HG02759 (cell line): ENCODE measurements at regions not wholly inside any gene's neighbourhood (a gene's known extent, or its start where the extent isn't known, plus 50 kb on each side); places are given as distances from the start of the nearest gene placed in this dataset.
A peak's percentile ranks its signal among the peaks of the same experiment; 100 is the strongest.
"Not testable (repeated sequence)": the region's sequence is repeated elsewhere in the genome, so short reads cannot be mapped to it uniquely, and the experiment has no call there.

Experiments
- ATAC-seq: cut with Tn5 transposase; IDR thresholded peaks from one replicate; pipeline ENCODE4 v1.9.1; 2021; ENCODE audit warnings: mild to moderate bottlenecking, moderate library complexity; ENCODE audit not compliant: unreplicated experiment

DNA sequence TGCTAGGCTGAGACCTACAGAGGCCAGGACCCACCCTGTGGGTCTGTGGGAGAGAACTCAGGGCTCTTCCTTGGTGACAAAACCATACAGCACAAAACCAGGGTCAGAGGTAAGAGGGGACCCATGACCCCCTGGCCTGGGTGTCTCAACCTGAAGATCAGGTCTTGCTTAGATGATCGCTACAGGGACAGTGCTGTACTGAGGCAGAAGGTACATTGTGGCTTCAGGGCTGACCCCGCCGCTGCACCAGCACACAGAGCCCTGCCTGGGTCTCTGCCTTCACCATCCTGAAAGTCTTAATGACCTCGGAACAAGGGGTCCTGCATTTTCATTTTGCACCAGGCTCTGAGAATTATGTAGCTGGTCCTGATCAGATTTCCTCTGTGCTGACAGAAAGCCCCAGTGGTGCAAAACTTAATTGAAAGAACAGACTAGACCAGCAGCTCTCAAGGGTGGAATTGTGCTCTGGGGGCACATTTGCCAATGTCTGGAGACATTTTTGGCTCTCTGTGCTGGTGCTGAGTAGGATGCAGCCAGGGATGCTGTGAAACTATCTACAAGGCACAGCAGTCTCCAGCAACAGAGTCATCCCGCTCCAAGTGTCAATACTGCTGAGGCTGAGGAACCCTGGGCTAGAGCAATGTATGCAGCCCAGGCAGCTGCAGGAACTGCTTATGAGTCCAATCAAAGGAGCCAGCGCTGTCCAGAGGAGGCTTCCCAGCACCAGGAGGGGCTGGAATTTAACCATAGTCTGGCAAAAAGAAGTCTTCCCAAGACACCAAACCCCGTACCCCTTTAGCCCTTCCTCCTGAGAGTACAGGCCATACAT, 254.9 kb downstream of the ERMARD start:
- no peak for ATAC-seq

- ATAC-seq = no peak
Observed at GRCh38 chr6:170005665-170006064, 254.2 kb downstream of the ERMARD start.

- ATAC-seq = no peak
Observed at GRCh38 chr6:170004585-170005210, 253.3 kb downstream of the ERMARD start.

DNA sequence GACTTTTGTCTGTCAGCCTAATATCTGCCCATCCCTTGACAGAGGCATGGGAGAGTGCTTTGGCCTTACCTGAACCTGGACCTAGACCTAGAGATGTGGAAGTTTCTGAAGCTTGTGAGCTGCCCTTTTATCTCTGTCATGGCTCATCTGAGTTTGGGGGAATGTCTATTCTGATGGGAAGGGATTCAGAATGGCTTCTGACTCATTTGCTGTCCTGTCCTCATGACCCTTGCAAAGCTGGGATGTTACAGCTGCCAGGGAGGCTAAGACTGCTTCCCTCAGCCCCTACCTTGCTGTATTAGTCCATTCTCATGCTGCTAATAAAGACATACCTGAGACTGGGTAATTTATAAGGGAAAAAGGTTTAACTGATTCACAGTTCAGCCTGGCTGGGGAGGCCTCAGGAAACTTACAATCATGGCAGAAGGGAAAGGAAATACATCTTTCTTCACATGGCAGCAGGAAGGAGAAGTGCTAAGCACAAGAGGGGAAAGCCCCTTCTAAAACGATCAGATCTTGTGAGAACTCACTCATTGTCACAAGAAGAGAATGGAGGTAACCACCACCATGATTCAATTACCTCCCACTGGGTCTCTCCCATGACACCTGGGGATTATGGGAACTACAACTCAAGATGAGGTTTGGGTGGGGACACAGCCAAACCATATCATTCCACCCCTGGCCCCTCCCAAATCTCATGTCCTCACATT, 252.2 kb downstream of the ERMARD start:
- ATAC-seq = no peak

GRCh38 chr6:170003027-170003426, 251.6 kb downstream of the ERMARD start:
- ATAC-seq = no peak

DNA sequence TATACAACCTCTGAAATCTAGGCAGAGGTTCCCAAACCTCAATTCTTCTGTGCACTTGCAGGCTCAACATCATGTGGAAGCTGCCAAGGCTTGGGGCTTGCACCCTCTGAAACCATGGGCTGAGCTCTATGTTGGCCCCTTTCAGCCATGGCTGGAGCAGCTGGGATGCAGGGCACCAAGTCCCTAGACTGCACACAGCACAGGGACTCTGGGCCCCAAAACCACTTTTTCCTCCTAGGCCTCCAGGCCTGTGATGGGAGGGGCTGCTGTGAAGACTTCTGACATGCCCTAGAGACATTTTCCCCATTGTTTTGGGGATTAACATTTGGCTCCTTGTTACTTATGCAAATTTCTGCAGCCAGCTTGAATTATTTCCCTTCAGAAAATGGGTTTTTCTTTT, 250.4 kb downstream of the ERMARD start:
- ATAC-seq = not testable (repeated sequence)

DNA sequence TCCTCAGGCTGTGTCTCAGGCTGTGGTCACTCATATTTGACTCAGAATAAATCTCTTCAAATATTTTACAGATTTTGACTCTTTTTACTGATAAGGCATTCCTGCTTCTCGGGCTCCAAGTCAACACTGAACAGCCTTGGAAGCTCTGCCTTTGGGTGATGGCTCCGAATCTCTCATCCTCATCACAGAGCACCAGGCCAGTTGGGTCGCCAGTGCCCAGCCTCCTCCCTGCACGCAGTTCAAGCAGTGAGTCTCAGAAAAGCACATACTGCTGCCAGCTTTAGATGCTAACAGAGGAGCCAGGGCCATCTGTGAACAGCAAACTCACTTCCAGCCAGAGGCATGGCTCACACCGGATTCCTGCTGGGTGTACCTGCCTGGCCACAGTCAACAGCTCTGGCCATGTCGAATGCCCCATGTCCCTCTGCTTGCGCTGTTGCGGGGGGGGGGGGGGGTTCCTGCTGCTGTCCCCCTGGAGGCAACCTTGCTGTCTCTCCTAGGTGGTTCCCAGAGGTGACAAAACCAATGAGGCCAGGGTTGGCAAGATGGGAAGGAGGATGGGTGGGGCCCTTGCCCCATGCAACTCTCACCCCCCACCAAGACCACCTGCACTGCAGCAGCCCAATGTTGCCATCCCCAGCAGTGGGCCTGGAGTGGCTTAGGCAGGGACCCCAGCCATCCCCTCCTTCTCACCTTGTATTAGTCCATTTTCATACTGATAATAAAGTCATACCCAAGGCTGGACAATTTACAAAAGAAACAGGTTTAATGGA, 248.8 kb downstream of the ERMARD start:
- no peak for ATAC-seq

- no peak for ATAC-seq
Observed at GRCh38 chr6:169999367-169999766, 247.9 kb downstream of the ERMARD start.

- ATAC-seq = no peak
Observed at GRCh38 chr6:169998457-169998856, 247.0 kb downstream of the ERMARD start.

DNA sequence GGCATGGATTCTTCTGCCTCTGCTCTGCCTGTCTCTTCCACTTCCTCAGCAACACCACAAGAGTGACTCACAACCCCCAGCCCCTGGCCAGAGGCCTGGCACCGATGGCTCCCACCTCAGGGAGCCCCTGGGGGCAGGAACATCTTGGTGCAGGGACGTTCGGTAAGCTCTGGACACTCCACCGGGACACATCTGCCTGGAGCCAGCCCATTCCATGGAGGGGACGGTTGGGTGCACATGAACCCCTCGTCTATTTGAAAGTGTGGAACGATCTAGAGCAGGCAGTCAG, 246.5 kb downstream of the ERMARD start:
- ATAC-seq = no peak

DNA sequence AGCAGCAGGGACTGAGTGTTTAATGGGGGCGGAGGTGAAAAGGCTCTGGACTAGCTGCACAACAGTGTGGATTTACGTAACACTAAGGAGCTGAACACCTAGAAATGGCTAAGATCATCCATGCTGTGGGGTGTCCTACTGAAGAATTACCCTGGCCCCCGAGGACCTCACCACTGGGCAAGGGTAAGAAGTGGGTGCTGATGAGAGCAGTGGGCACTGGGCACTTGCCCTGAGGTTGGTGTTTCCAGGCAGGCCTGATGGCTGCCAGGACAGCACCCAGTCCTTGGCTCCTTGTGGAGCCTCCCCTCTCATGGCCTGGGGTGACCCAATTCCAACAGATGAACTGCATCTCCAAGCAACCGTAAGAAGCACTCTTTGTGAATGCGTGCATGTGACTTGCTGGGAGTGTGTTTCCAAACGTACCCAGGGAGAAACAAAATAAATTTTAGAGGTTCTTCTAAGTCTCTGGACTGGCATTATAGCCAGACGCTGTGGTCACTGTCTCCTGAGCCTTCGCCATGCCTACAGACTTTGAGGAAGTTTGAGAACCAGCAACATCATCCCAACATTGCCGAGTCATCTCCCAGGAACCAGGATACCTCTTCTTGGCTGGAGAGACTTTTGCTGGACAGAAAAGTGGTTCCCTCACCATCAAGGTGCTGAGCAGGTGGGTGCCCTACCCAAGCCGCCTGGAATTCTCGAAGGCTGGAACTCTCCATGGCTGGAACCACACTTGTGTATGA, 245.9 kb downstream of the ERMARD start:
- no peak for ATAC-seq

DNA sequence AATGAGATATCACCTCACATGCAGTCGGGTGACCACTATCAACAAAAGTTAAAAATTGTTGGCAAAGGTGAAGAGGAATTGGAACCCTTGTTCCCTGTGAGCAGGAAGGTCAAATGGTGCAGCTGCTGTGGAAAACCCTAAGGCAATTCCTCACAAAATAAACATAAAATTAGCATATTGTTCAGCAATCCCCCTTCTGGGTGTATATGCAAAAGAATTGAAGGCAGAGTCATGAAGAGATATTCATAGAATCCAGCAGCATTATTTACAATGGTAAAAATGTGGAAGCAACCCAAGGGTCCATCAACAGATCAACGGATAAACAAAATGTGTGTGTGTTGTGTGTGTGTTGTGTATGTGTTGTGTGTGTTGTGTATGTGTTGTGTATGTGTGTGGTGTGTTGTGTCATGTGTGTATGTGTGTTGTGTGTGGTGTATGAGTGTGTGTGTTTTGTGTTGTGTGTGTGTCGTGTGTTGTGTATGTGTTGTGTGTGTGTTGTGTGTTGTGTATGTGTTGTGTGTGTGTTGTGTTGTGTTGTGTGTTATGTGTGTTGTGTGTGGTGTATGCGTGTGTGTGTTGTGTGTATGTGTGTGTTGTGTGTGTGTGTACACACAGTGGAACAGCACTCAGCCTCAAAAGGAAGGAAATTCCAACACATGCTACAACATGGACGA, 245.1 kb downstream of the ERMARD start:
- no peak for ATAC-seq

DNA sequence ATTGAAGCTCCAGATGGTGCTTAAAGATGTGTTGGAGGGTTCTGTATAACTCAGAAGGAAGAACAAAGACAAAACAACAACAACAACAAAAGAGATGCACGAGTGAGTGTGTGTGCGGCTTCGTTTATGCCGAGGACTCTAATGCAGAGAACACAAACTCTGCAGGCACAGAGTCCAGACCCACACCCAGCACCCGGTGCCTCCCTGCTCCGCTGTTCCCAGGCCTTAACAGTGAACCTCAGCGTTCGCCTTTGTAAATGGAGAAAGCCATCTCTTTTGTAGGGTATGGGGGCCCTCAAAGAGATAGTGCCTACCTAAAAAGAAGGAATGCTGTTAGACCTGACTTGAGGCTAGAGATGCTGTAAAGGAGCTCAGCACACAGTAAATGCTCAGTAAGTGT, 243.3 kb downstream of the ERMARD start:
- no peak for ATAC-seq

DNA sequence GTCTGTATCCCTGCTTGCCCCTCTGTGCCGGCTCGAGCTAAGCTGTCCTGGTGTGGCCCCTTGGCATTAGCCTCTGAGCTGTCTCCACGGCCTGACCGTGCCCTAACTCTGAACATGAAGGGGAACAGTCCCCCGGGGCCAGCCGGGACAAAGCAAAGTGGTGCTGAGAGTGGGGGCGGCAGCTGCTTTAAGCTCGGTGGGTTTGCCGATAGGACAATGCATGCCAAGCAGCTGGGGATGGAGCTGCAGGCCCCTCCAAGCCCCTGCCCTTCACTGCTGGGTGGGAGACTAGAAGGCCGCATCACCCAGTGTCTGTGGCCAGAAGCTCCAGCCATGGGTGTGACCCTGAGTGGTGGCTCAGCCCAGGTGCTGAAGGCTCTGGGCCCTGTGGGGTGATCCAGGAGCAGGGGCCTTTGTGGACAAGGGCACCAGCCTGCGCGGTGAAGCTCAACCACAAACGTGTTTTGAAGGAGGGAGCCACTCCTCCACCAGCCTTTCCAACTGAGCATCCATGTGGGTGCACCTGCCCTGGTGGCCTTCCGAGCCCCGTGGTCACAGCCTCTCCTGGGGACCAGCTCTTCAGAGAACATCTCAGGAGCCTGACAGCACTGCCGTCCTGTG, 242.5 kb downstream of the ERMARD start:
- no peak for ATAC-seq

DNA sequence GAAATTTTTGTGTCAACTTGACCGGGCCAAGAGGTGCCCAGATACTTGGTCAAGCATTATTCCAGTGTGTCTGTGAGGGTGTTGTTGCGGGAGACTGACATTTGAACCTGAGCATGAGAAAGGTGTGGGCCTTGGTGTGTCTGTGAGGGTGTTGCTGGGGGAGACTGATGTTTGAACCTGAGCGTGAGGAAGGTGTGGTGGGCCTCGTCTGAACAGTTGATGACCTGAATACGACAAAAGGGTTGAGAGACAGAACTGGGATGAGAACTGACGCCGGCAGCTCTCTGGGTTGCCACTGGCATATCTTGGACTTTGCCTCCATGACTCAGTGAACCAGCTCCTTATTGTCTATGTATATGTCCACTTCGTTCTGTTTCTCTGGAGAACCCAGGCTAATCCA, 240.5 kb downstream of the ERMARD start:
- no peak for ATAC-seq

DNA sequence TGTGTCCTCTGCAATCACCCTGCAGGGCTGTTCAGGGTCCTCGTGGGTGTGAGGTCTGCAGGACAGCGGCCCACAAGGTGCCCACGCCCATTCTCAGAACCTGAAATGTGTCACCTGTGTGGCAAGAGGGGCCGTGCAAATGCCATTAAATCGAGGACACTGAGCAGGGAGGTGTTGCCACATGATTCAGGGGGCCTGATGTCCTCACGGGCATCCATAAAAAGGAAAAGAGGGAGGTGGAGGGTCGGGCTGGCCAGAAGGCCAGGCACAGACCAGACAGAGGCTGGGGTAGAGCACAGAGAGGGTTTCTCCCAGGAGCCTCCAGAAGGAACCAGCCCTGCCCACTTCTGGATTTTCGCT, 239.6 kb downstream of the ERMARD start:
- ATAC-seq = no peak

DNA sequence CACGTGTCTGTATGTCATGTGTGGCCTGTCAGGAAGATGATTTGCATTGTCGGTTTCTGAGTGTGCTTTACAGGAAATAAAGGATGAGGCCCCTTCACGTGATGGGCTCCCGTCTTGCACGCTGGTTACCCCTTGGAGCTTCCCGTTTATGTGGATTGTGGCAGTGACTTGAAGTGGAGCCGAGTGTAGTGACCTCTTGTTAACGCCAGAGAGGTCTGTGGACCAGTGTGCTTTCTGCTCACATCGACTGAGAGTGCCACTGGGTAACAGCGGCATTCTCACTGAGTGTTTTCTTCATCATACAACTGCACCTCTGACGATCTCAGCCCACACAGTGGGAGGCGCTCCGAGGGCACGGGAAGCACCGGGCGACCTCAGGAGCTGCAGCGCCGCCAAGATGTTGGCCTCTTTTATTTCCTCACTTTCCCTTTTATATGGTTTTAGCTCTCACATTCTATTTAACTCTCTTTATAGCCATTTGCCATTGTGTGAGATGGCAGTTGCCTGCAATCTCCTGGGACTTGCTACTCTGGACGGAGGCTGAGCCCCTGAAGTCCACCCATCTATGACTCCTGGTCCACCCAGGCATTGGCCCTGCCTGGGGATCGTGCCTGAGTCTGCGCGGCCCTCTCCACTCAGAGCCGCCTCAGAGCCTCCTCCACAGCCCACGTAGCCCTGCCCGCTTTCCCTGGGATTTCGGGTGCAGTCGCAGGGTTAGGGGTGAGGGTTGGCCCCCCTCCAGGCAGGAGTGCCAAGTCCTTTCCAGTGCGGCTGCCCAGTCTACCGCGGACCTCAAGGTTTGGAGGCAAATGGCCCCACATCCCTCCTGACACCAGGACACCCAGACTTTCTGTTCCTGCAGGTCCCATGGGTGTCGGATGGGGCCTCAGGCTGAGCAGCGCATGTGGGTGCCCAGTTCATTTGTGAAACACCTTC, 238.9 kb downstream of the ERMARD start:
- ATAC-seq = peak; percentile 65

DNA sequence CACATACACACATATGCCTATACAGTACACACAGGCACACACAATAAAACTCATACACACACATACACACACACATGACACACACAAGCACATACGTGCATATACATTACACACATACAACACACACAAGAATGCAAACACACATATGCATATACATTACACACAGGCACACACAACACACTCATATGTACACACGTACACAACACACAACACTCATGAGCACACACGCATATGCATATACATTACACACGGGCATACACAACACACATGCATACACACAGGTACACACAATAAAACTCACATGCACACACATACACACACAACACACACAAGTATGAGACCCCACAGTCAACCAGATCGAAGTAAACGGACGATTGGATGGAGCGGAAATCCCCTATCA, 238.2 kb downstream of the ERMARD start:
- no peak for ATAC-seq
